ENCODE measurements at regions not wholly inside any gene's neighbourhood (a gene's known extent, or its start where the extent isn't known, plus 50 kb on each side); places are given as distances from the start of the nearest gene placed in this dataset.

DNA sequence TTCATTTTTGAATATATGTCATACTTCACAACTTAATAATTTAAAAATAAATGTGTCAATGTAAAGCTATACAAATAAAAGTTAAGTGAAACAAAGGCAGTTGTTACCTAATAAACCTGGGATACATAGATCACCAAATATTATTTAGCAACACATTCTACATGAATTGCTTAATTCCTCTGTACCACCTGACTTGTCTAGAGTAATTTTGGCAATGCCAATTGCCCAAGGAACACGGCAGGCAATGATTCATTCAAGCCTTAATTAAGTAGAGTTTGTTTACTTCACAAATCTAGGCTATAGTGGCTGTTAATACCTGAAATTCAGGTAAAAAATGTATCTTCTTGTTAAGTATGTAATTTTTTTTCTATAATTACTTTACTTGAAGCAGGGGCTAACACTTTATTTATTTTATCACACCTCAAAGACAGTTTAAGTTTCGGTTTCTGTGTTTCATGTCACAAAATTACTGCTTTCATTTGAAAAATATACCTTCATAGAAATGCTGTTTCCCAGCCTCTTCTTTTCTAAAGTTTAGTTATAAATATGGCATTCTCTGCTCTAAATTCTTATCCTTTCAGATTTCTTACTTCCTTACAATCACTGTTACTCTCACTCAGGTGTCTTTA lies 705.7 kb downstream of the SLITRK5 start:
- DNase-seq (ENCODE audit: low read depth, low spot score): no peak
- Histone ChIP-seq H3K27ac (no peak overlapping the region), H3K9ac (ENCODE audit: insufficient read length) (no peak overlapping the region), H3K4me3 (no peak overlapping the region), H3K9me3 (ENCODE audit: low read depth, low read length) (no peaks in the 10 kb centered on the region), H3K36me3 (ENCODE audit: insufficient read depth, low read length) (no peaks in the 10 kb centered on the region)
- TF ChIP-seq POLR2AphosphoS5 (IDR thresholded peaks at IDR 0.05; ENCODE audit: borderline replicate concordance, low read depth, low read length) (no peak), EZH2 (IDR thresholded peaks at IDR 0.05) (no peak), FOXP2 (optimal IDR thresholded peaks at IDR 0.05; ENCODE audit: control extremely low read depth, extremely low read length, insufficient read depth) (no peak)

DNA sequence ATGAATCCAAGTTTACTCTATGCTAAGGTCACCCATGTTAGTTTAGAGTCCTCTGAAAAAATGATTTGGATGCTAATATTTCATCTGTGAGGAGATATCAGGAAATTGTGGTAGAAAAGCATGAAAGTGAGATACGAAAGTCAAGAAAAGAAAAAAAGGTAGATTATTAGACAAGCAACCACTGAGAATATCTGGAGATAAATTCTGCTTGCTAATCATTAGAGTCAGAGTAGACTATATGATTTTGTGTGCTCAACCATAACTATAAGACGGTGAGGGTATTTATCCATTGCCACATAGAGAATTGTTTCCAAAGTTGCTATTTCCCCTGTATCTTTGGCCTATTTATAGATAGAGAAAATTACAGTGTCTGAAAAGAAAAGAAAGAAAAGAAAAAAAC lies 706.7 kb downstream of the SLITRK5 start:
- TF ChIP-seq POLR2AphosphoS5 (IDR thresholded peaks at IDR 0.05; ENCODE audit: borderline replicate concordance, low read depth, low read length): no peak
- no peak for TF ChIP-seq FOXP2 (optimal IDR thresholded peaks at IDR 0.05; ENCODE audit: control extremely low read depth, extremely low read length, insufficient read depth)
- TF ChIP-seq EZH2 (IDR thresholded peaks at IDR 0.05): no peak
- Histone ChIP-seq H3K27ac (no peak overlapping the region), H3K9ac (ENCODE audit: insufficient read length) (no peak overlapping the region), H3K9me3 (ENCODE audit: low read depth, low read length) (no peaks in the 10 kb centered on the region), H3K36me3 (ENCODE audit: insufficient read depth, low read length) (no peaks in the 10 kb centered on the region), H3K4me3 (no peak overlapping the region)
- no peak for DNase-seq (ENCODE audit: low read depth, low spot score)

DNA sequence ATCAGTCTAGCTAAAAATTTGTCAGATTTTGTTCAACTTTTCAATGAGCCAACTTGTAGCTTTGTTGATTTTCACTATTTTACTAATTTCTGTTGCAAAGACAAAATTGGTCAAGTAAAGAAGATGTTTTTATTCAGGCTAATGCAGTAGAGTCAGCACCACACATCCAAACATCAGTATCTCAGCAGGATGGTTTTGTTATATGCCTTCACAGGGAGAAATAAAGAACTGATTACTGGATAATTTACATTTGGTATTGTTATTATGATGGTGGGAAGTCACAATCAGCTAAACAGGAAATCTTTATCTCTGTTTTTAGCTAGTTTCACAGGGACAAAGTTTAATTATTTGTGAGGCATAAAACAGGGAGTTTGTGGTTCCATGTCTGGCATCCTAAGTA lies 713.4 kb downstream of the SLITRK5 start:
- Histone ChIP-seq H3K27ac (no peak overlapping the region), H3K4me3 (no peak overlapping the region), H3K9me3 (ENCODE audit: low read depth, low read length) (no peaks in the 10 kb centered on the region), H3K9ac (ENCODE audit: insufficient read length) (no peak overlapping the region), H3K36me3 (ENCODE audit: insufficient read depth, low read length) (no peaks in the 10 kb centered on the region)
- no peak for DNase-seq (ENCODE audit: low read depth, low spot score)
- TF ChIP-seq FOXP2 (optimal IDR thresholded peaks at IDR 0.05; ENCODE audit: control extremely low read depth, extremely low read length, insufficient read depth) (no peak), EZH2 (IDR thresholded peaks at IDR 0.05) (no peak), POLR2AphosphoS5 (IDR thresholded peaks at IDR 0.05; ENCODE audit: borderline replicate concordance, low read depth, low read length) (no peak)

DNA sequence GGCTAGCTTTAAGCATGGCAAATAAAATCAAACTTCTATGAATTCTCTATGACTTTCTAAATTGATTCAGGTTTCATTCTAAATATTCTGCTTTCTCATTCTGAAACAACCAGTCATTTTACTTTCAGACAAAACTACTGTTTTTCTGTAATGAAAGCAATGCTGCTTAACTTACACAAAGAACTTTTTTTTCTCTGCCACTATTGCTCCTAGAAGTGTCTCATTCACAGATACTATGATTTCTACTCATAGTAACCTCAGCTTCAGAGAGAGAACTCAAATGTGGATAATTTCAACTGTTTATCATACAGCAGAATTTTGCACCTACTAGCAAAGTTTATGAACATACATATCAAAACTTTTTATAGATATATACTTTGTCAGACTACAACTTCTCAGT lies 724.6 kb downstream of the SLITRK5 start:
- Histone ChIP-seq H3K27ac (no peak overlapping the region), H3K36me3 (ENCODE audit: insufficient read depth, low read length) (no peaks in the 10 kb centered on the region), H3K9ac (ENCODE audit: insufficient read length) (no peak overlapping the region), H3K4me3 (no peak overlapping the region), H3K9me3 (ENCODE audit: low read depth, low read length) (no peaks in the 10 kb centered on the region)
- no peak for TF ChIP-seq EZH2 (IDR thresholded peaks at IDR 0.05)
- TF ChIP-seq FOXP2 (optimal IDR thresholded peaks at IDR 0.05; ENCODE audit: control extremely low read depth, extremely low read length, insufficient read depth): no peak
- TF ChIP-seq POLR2AphosphoS5 (IDR thresholded peaks at IDR 0.05; ENCODE audit: borderline replicate concordance, low read depth, low read length): no peak
- DNase-seq (ENCODE audit: low read depth, low spot score): no peak

DNA sequence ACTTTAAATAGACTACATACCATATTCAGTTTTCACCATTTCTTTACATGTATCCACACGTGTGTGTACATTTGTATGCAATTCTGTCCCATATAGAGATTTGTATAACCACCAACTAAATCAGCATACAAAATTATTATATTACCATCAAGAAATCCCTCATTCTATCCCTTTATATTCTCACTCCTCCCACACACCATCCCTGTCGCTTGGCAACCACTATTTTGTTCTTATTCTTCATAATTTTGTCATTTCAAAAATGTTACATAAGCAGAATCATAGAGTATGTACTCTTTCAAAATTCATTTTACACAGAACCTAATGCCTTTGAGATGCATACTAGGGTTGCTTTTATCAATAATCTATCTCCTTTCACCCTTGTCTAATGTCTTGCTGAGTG lies 740.5 kb downstream of the SLITRK5 start:
- Histone ChIP-seq H3K9ac (ENCODE audit: insufficient read length) (no peak overlapping the region), H3K9me3 (ENCODE audit: low read depth, low read length) (no peaks in the 10 kb centered on the region), H3K27ac (no peak overlapping the region), H3K4me3 (no peak overlapping the region), H3K36me3 (ENCODE audit: insufficient read depth, low read length) (no peaks in the 10 kb centered on the region)
- no peak for DNase-seq (ENCODE audit: low read depth, low spot score)
- TF ChIP-seq FOXP2 (optimal IDR thresholded peaks at IDR 0.05; ENCODE audit: control extremely low read depth, extremely low read length, insufficient read depth): no peak
- no peak for TF ChIP-seq EZH2 (IDR thresholded peaks at IDR 0.05)
- no peak for TF ChIP-seq POLR2AphosphoS5 (IDR thresholded peaks at IDR 0.05; ENCODE audit: borderline replicate concordance, low read depth, low read length)

DNA sequence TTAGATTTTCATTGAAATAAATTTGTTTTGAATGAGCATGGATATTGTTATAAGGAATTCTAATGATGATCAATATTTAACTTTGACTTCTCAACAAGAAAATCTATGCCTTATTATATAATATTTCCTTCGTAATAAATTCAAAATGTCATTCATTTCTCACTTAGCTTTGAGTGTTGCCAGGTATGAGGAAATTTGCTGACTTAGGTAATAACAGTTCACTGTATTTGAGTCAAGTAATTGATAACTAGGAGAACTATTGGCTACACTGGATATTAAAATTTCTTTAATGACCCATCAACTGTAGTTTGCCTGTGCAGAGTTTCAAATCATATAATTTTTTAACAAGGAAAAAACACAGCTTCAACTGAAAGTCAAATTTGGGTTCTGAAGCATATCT lies 746.6 kb downstream of the SLITRK5 start:
- H3K27ac ChIP-seq: no peak overlapping the region
- no peaks in the 10 kb centered on the region for H3K36me3 ChIP-seq (ENCODE audit: insufficient read depth, low read length)
- no peak overlapping the region for H3K9ac ChIP-seq (ENCODE audit: insufficient read length)
- H3K9me3 ChIP-seq (ENCODE audit: low read depth, low read length): no peaks in the 10 kb centered on the region
- no peak for TF ChIP-seq EZH2 (IDR thresholded peaks at IDR 0.05)
- TF ChIP-seq POLR2AphosphoS5 (IDR thresholded peaks at IDR 0.05; ENCODE audit: borderline replicate concordance, low read depth, low read length): no peak
- TF ChIP-seq FOXP2 (optimal IDR thresholded peaks at IDR 0.05; ENCODE audit: control extremely low read depth, extremely low read length, insufficient read depth): no peak
- no peak for DNase-seq (ENCODE audit: low read depth, low spot score)
- H3K4me3 ChIP-seq: no peak overlapping the region

DNA sequence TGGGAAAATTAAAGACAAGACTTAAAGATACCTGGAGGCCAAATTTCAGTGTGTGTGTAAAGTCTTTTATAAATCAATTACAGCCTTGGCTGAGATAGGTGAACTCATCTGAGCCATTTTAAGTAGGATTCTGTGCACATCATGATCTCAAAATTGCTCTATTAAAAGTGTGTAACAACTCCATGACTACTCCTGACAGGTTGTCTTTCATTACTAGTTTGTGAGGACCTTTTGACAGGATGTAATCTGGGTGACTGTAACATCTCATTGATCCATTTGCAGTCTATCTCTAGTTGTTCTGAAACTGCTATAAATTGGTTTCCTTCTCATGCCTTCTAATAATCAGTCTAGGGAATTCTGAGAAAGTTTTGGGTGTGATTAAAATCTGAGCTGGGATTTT lies 753.3 kb downstream of the SLITRK5 start:
- Histone ChIP-seq H3K9me3 (ENCODE audit: low read depth, low read length) (no peaks in the 10 kb centered on the region), H3K27ac (no peak overlapping the region), H3K36me3 (ENCODE audit: insufficient read depth, low read length) (no peaks in the 10 kb centered on the region), H3K9ac (ENCODE audit: insufficient read length) (no peak overlapping the region), H3K4me3 (no peak overlapping the region)
- no peak for TF ChIP-seq POLR2AphosphoS5 (IDR thresholded peaks at IDR 0.05; ENCODE audit: borderline replicate concordance, low read depth, low read length)
- no peak for TF ChIP-seq EZH2 (IDR thresholded peaks at IDR 0.05)
- TF ChIP-seq FOXP2 (optimal IDR thresholded peaks at IDR 0.05; ENCODE audit: control extremely low read depth, extremely low read length, insufficient read depth): no peak
- DNase-seq (ENCODE audit: low read depth, low spot score): no peak

DNA sequence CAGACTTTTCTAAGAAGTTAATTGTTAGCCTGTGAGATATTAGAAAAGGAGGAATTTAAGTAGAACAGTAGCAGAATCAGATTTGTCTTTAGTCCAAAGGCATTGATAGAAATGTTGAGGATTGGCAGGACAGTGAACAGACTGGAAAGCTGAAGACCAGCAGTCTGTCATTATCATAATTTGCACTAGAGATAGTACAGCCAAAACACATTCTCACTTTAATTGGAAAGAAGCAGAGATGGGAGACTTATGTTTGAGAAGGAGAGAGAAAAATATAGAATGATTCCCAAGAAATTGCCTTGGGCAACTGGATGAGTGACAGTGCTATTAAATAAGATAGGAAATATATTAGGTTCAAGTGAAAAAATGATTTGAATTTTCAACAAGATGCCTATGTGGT lies 755.5 kb downstream of the SLITRK5 start:
- no peak overlapping the region for H3K4me3 ChIP-seq
- no peak overlapping the region for H3K9ac ChIP-seq (ENCODE audit: insufficient read length)
- no peaks in the 10 kb centered on the region for H3K9me3 ChIP-seq (ENCODE audit: low read depth, low read length)
- no peak for DNase-seq (ENCODE audit: low read depth, low spot score)
- H3K36me3 ChIP-seq (ENCODE audit: insufficient read depth, low read length): no peaks in the 10 kb centered on the region
- TF ChIP-seq EZH2 (IDR thresholded peaks at IDR 0.05): no peak
- no peak for TF ChIP-seq FOXP2 (optimal IDR thresholded peaks at IDR 0.05; ENCODE audit: control extremely low read depth, extremely low read length, insufficient read depth)
- no peak for TF ChIP-seq POLR2AphosphoS5 (IDR thresholded peaks at IDR 0.05; ENCODE audit: borderline replicate concordance, low read depth, low read length)
- no peak overlapping the region for H3K27ac ChIP-seq

DNA sequence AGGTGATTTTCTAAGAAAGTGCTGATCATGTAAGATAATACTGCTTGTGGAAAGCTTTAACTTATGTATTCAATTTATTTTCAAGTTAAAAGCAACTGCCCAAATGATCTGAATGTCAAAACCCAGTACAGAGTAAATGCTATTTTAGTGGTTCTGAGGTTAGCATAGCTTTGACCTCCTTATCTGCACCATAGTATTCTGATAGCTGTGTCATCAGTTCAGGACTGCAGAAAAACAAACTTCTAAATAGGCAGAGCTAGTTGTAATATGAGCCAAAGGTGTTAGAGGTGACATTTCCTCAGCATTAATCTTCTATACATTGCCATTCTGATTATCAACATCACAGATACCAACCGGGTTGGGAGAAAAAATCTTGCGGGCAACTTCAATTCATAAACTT lies 758.7 kb downstream of the SLITRK5 start:
- DNase-seq (ENCODE audit: low read depth, low spot score): no peak
- no peaks in the 10 kb centered on the region for H3K36me3 ChIP-seq (ENCODE audit: insufficient read depth, low read length)
- no peak overlapping the region for H3K27ac ChIP-seq
- no peaks in the 10 kb centered on the region for H3K9me3 ChIP-seq (ENCODE audit: low read depth, low read length)
- no peak overlapping the region for H3K9ac ChIP-seq (ENCODE audit: insufficient read length)
- TF ChIP-seq EZH2 (IDR thresholded peaks at IDR 0.05): no peak
- no peak overlapping the region for H3K4me3 ChIP-seq
